ENCODE measurements at regions not wholly inside any gene's neighbourhood (a gene's known extent, or its start where the extent isn't known, plus 50 kb on each side); places are given as distances from the start of the nearest gene placed in this dataset.

DNA sequence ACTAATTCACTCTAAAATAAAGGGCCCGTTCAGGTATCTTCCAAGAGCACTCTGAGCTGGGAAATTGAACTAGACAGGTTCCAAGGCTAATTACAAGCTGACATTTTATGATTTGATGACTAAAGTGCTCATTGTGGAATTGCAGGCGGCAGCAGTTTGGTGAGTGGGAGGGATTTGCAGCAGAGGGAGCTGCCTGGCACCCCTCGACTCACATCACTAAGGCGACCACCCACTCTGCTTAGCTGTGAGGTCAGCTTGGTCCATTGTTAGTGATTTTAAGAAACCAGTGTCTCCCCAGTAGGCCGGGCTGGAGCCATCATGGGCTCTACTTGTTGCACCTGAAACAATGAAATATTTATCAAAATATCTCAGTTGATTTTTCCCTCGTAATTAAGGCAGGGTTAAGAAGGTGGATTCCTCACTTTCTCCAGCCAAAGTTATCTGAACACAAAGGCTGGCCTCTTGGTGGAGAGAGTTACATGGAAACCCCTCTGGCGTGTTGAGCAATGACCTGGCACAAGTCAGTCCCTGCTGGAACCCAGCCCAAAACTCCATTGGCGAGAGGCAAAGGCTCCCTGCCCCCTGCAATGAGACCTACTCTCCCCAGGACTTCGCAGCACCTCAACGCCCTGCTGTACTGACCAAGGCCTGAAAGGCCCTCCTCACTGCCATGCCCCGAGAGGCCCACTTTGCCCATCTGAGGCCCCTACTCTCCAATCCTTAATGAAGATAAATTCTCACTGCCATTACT, 65.0 kb upstream of the ATP2B2 start:
- intact Hi-C loops (cut with micrococcal nuclease): no loop called here
- Histone ChIP-seq H3K36me3 (ENCODE audit: control insufficient read depth in 2 of 2, extremely low read depth in 1 of 2, insufficient read depth in 2 of 2, low read length in 2 of 2) (no peaks in the 10 kb centered on the region), H3K9me1 (replicated peaks; ENCODE audit: control insufficient read depth, extremely low read depth, insufficient read depth, low read length) (no peaks in the 10 kb centered on the region), H3K27me3 (ENCODE audit: control insufficient read depth in 2 of 2, insufficient read depth in 2 of 2, low read length in 2 of 2) (no peaks in the 10 kb centered on the region), H3K9ac (replicated peaks; ENCODE audit: extremely low read depth, insufficient read depth, low read length) (no peak overlapping the region), H3K27ac (ENCODE audit: insufficient read depth, low read depth, low read length) (no peak overlapping the region), H4K20me1 (replicated peaks; ENCODE audit: control insufficient read depth, extremely low read depth, insufficient read depth, low read length) (no peaks in the 10 kb centered on the region), H3K79me2 (ENCODE audit: control insufficient read depth, insufficient read depth, low read length) (no peaks in the 10 kb centered on the region), H2AFZ (ENCODE audit: low read depth, low read length) (no peak overlapping the region), H3K4me1 (ENCODE audit: control insufficient read depth, extremely low read depth, insufficient read depth, low read length) (no peaks in the 10 kb centered on the region), H3K9me3 (replicated peaks; ENCODE audit: control insufficient read depth, insufficient read depth, low read length) (no peaks in the 10 kb centered on the region), H3K4me3 (replicated peaks in 1 of 3; ENCODE audit: insufficient read depth in 1 of 3, low read depth in 1 of 3, low read length in 3 of 3) (no peak overlapping the region), H3K4me2 (ENCODE audit: insufficient read depth, low read length) (no peak overlapping the region)
- ChIA-PET CTCF (no interaction called here), POLR2A (no interaction called here)
- BruUV-seq (replicated peaks): no TSS peak
- dilution Hi-C loops (cut with MboI; ENCODE audit: extremely low pct_ligation_motif_present, low sequenced_read_pairs): no loop called here
- DNase-seq (ENCODE audit: low read depth, low spot score) (no peak), FAIRE-seq (no peak)
- TF ChIP-seq EZH2 (IDR thresholded peaks at IDR 0.05; ENCODE audit: borderline replicate concordance, low read depth, low read length, severe bottlenecking): no peak
- TF ChIP-seq, protein P1, sequence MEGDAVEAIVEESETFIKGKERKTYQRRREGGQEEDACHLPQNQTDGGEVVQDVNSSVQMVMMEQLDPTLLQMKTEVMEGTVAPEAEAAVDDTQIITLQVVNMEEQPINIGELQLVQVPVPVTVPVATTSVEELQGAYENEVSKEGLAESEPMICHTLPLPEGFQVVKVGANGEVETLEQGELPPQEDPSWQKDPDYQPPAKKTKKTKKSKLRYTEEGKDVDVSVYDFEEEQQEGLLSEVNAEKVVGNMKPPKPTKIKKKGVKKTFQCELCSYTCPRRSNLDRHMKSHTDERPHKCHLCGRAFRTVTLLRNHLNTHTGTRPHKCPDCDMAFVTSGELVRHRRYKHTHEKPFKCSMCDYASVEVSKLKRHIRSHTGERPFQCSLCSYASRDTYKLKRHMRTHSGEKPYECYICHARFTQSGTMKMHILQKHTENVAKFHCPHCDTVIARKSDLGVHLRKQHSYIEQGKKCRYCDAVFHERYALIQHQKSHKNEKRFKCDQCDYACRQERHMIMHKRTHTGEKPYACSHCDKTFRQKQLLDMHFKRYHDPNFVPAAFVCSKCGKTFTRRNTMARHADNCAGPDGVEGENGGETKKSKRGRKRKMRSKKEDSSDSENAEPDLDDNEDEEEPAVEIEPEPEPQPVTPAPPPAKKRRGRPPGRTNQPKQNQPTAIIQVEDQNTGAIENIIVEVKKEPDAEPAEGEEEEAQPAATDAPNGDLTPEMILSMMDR (IDR thresholded peaks at IDR 0.05; ENCODE audit: extremely low read depth in 1 of 2, insufficient read depth in 1 of 2, low read depth in 1 of 2, low read length in 2 of 2): no peak
- TF ChIP-seq, protein P2, sequence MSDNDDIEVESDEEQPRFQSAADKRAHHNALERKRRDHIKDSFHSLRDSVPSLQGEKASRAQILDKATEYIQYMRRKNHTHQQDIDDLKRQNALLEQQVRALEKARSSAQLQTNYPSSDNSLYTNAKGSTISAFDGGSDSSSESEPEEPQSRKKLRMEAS (IDR thresholded peaks at IDR 0.05; ENCODE audit: insufficient read depth, insufficient read length): no peak
- TF ChIP-seq MYC (IDR thresholded peaks at IDR 0.05; ENCODE audit: low read depth, low read length): no peak
- TF ChIP-seq POLR2A (IDR thresholded peaks at IDR 0.05; ENCODE audit: low read depth, low read length): no peak
- TF ChIP-seq GATA2 (IDR thresholded peaks at IDR 0.05; ENCODE audit: insufficient read depth, insufficient read length, low read depth, low read length): no peak
- no peak for TF ChIP-seq JUN (IDR thresholded peaks at IDR 0.05; ENCODE audit: borderline replicate concordance, insufficient read depth, insufficient read length, low read depth)
- no peak for TF ChIP-seq POLR2AphosphoS5 (IDR thresholded peaks at IDR 0.05; ENCODE audit: insufficient read depth, low read depth, low read length)
- no peak for TF ChIP-seq FOS (IDR thresholded peaks at IDR 0.05; ENCODE audit: borderline replicate concordance, insufficient read depth, low read length)
